Colonic mucosa (tissue), 4 donors: ENCODE measurements at regions not wholly inside any gene's neighbourhood (a gene's known extent, or its start where the extent isn't known, plus 50 kb on each side); places are given as distances from the start of the nearest gene placed in this dataset.

Experiments
- DNase-seq: peaks from one replicate; pipeline ENCODE4 v3.0.0-alpha.2; 2020
- H3K27ac ChIP-seq: fragments of 200-600 bp; one replicate; pipeline ENCODE4 v1.8.0; 2021
- H3K27me3 ChIP-seq: fragments of 200-600 bp; one replicate; pipeline ENCODE4 v1.8.0; 2021
- H3K36me3 ChIP-seq: fragments of 200-600 bp; one replicate; pipeline ENCODE4 v1.8.0; 2021
- H3K4me1 ChIP-seq: fragments of 200-600 bp; one replicate; pipeline ENCODE4 v1.8.0; 2021; ENCODE audit warnings: mild to moderate bottlenecking
- H3K4me3 ChIP-seq: fragments of 200-600 bp; one replicate; pipeline ENCODE4 v1.8.0; 2021
- H3K9ac ChIP-seq, 2 donors: one replicate each; pipeline ENCODE4 v1.7.0; 2013; ENCODE audit warnings: control low read depth in 2 of 2, low read depth in 2 of 2, low read length in 2 of 2
- H3K9me3 ChIP-seq: fragments of 200-600 bp; one replicate; pipeline ENCODE4 v1.8.0; 2021
- CTCF ChIP-seq: fragments of 200-600 bp; IDR thresholded peaks from one replicate; pipeline ENCODE4 v1.8.0; 2022; ENCODE audit warnings: antibody characterized with exemption, mild to moderate bottlenecking
- intact Hi-C: fragments of 100-400 bp; cut with DNase I; formaldehyde crosslinking; loops from one replicate; pipeline ENCODE4 v1.14.1; 2022
- donor health status: healthy.
- donor health status: DM: no; HTN: no; CAD: no.
- donor health status: DM: no; HTN: no; CAD: no.

- Histone ChIP-seq H3K9me3 (no peaks in the 10 kb centered on the region), H3K9ac (no peak overlapping the region), H3K27me3 (no peaks in the 10 kb centered on the region), H3K4me1 (no peaks in the 10 kb centered on the region), H3K27ac (no peak overlapping the region), H3K36me3 (no peaks in the 10 kb centered on the region), H3K4me3 (no peak overlapping the region)
- intact Hi-C loops: no loop called here
- no peak for TF ChIP-seq CTCF
- no peak for DNase-seq
Measured at GRCh38 chr10:129114588-129114987, 352.5 kb upstream of the MGMT start.

GRCh38 chr10:129116371-129116770 is 350.7 kb upstream of the MGMT start:
- Histone ChIP-seq H3K4me3 (no peak overlapping the region), H3K27me3 (no peaks in the 10 kb centered on the region), H3K36me3 (no peaks in the 10 kb centered on the region), H3K9ac (no peak overlapping the region), H3K9me3 (no peaks in the 10 kb centered on the region), H3K4me1 (no peaks in the 10 kb centered on the region), H3K27ac (no peak overlapping the region)
- TF ChIP-seq CTCF: no peak
- no peak for DNase-seq
- intact Hi-C loops: no loop called here

GRCh38 chr10:129120441-129120840 is 346.6 kb upstream of the MGMT start:
- intact Hi-C loops: no loop called here
- TF ChIP-seq CTCF: no peak
- Histone ChIP-seq H3K9me3 (no peaks in the 10 kb centered on the region), H3K27me3 (no peaks in the 10 kb centered on the region), H3K4me3 (no peak overlapping the region), H3K36me3 (no peaks in the 10 kb centered on the region), H3K4me1 (no peaks in the 10 kb centered on the region), H3K9ac (no peak overlapping the region), H3K27ac (no peak overlapping the region)
- DNase-seq: no peak

DNA sequence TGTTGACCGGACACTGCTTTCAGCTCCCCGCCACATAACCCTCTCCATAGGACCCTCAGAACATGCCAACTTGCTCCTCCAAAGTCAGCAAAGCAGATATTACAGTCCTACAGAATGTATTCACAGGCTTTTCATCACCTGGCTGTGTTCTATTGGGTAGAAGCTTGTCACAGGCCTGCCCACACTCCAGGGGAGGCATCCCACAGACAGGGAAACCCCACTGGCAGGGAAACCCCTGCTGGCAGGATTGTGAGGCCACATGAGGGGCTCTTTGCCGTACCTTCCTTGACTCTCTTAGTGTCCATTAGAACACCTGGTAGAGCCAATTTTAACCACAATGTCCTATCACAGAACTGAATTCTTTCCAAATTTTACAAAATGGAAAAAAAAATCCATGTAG is 344.2 kb upstream of the MGMT start:
- TF ChIP-seq CTCF: no peak
- Histone ChIP-seq H3K4me3 (no peak overlapping the region), H3K36me3 (no peaks in the 10 kb centered on the region), H3K27me3 (no peaks in the 10 kb centered on the region), H3K9ac (no peak overlapping the region), H3K27ac (no peak overlapping the region), H3K4me1 (no peaks in the 10 kb centered on the region), H3K9me3 (no peaks in the 10 kb centered on the region)
- intact Hi-C loops: no loop called here
- no peak for DNase-seq

- no peaks in the 10 kb centered on the region for H3K9me3 ChIP-seq
- intact Hi-C loops: no loop called here
- H3K4me3 ChIP-seq: no peak overlapping the region
- no peak overlapping the region for H3K27ac ChIP-seq
- no peak overlapping the region for H3K9ac ChIP-seq
- no peaks in the 10 kb centered on the region for H3K27me3 ChIP-seq
- H3K36me3 ChIP-seq: no peaks in the 10 kb centered on the region
- no peak for TF ChIP-seq CTCF
- H3K4me1 ChIP-seq: no peaks in the 10 kb centered on the region
- no peak for DNase-seq
Measured at GRCh38 chr10:129123428-129123827, 343.6 kb upstream of the MGMT start.

- H3K4me3 ChIP-seq: no peak overlapping the region
- no peaks in the 10 kb centered on the region for H3K36me3 ChIP-seq
- no peaks in the 10 kb centered on the region for H3K4me1 ChIP-seq
- intact Hi-C loops: no loop called here
- H3K27me3 ChIP-seq: no peaks in the 10 kb centered on the region
- H3K9me3 ChIP-seq: no peaks in the 10 kb centered on the region
- TF ChIP-seq CTCF: no peak
- no peak overlapping the region for H3K27ac ChIP-seq
- H3K9ac ChIP-seq: no peak overlapping the region
- DNase-seq: no peak
Measured at GRCh38 chr10:129126982-129127381, 340.1 kb upstream of the MGMT start.
